ENCODE measurements at regions not wholly inside any gene's neighbourhood (a gene's known extent, or its start where the extent isn't known, plus 50 kb on each side); places are given as distances from the start of the nearest gene placed in this dataset.

DNA sequence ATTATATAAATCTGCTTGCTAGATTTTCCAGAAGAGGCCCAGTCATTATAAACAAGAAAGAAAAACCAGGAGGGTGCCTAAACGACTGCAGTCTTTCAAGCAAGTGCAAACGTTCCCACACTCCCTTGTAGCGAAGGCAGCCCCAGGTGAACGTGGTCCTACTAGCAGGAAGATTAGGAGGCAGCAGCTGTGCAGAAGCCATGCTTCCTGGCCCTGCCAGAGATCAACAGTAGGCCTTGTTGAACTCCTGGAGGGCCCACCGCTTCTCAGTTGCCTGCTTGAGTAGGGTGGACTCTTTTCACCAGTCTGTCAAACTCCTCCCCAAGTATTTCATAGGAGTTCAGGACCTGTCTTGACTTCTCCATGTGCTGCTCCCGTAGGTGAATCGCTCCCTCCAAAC lies 163.0 kb upstream of the GORAB start:
- TF ChIP-seq, protein P1, sequence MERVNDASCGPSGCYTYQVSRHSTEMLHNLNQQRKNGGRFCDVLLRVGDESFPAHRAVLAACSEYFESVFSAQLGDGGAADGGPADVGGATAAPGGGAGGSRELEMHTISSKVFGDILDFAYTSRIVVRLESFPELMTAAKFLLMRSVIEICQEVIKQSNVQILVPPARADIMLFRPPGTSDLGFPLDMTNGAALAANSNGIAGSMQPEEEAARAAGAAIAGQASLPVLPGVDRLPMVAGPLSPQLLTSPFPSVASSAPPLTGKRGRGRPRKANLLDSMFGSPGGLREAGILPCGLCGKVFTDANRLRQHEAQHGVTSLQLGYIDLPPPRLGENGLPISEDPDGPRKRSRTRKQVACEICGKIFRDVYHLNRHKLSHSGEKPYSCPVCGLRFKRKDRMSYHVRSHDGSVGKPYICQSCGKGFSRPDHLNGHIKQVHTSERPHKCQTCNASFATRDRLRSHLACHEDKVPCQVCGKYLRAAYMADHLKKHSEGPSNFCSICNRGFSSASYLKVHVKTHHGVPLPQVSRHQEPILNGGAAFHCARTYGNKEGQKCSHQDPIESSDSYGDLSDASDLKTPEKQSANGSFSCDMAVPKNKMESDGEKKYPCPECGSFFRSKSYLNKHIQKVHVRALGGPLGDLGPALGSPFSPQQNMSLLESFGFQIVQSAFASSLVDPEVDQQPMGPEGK (CRISPR knock-in tag; IDR thresholded peaks at IDR 0.05; ENCODE audit: borderline replicate concordance) = no peak
- TF ChIP-seq, protein P2, sequence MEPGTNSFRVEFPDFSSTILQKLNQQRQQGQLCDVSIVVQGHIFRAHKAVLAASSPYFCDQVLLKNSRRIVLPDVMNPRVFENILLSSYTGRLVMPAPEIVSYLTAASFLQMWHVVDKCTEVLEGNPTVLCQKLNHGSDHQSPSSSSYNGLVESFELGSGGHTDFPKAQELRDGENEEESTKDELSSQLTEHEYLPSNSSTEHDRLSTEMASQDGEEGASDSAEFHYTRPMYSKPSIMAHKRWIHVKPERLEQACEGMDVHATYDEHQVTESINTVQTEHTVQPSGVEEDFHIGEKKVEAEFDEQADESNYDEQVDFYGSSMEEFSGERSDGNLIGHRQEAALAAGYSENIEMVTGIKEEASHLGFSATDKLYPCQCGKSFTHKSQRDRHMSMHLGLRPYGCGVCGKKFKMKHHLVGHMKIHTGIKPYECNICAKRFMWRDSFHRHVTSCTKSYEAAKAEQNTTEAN (CRISPR knock-in tag; IDR thresholded peaks at IDR 0.05) = no peak
- no peak for TF ChIP-seq PHB2 (IDR thresholded peaks at IDR 0.05; ENCODE audit: low read depth)
- TF ChIP-seq NCOA1 (IDR thresholded peaks at IDR 0.05; ENCODE audit: low read depth) = no peak
- TF ChIP-seq ZNF3 (CRISPR knock-in tag; IDR thresholded peaks at IDR 0.05) = no peak
- TF ChIP-seq PHF21A (IDR thresholded peaks at IDR 0.05; ENCODE audit: borderline replicate concordance, low read depth) = no peak
- TF ChIP-seq ZNF274 (IDR thresholded peaks at IDR 0.05; ENCODE audit: borderline replicate concordance, low read depth, low read length) = no peak
- TF ChIP-seq BCOR (IDR thresholded peaks at IDR 0.05) = no peak
- TF ChIP-seq CBX8 (IDR thresholded peaks at IDR 0.05; ENCODE audit: borderline replicate concordance, extremely low read depth, low read depth, low read length, poor library complexity, severe bottlenecking) = no peak
- TF ChIP-seq GABPA (tag; conservative IDR thresholded peaks at IDR 0.05; ENCODE audit: low read depth) = no peak
